NCI-H2107 treated with DMSO at 0.1 percent for 48 hours (cell line): ENCODE measurements at regions not wholly inside any gene's neighbourhood (a gene's known extent, or its start where the extent isn't known, plus 50 kb on each side); places are given as distances from the start of the nearest gene placed in this dataset.

Experiments used
- DNase-seq: peaks from one replicate; lab custom pipeline; 2025; ENCODE audit not compliant: unreplicated experiment; lab: John Stamatoyannopoulos, UW

- no peak for DNase-seq
Measured at GRCh38 chr20:21808863-21809664, 103.6 kb downstream of the PAX1 start.

- DNase-seq: no peak
Measured at GRCh38 chr20:21808139-21808538, 102.7 kb downstream of the PAX1 start.

GRCh38 chr20:21804802-21805201 lies 99.3 kb downstream of the PAX1 start:
- no peak for DNase-seq

GRCh38 chr20:21801193-21801592 lies 95.7 kb downstream of the PAX1 start:
- DNase-seq: no peak

GRCh38 chr20:21798384-21798783 lies 92.9 kb downstream of the PAX1 start:
- DNase-seq: no peak

- no peak for DNase-seq
Measured at GRCh38 chr20:21796059-21796458, 90.6 kb downstream of the PAX1 start.

- DNase-seq: no peak
Measured at GRCh38 chr20:21788082-21788481, 82.6 kb downstream of the PAX1 start.

GRCh38 chr20:21781446-21782075 lies 76.1 kb downstream of the PAX1 start:
- DNase-seq: no peak

- no peak for DNase-seq
Measured at GRCh38 chr20:21780528-21780927, 75.1 kb downstream of the PAX1 start.
